Testis (tissue), 2 donors: ENCODE measurements at regions not wholly inside any gene's neighbourhood (a gene's known extent, or its start where the extent isn't known, plus 50 kb on each side); places are given as distances from the start of the nearest gene placed in this dataset.

Experiments
- POLR2A ChIP-seq: fragments of 450-650 bp; IDR thresholded peaks from one replicate; pipeline ENCODE4 v1.6.1; 2017; ENCODE audit warnings: antibody characterized with exemption, mild to moderate bottlenecking, moderate library complexity
- TF ChIP-seq, protein P1 (sequence below), 3 experiments: fragments of 450-650 bp in 2 of 3; fragments of 200-600 bp in 1 of 3; sonication (generic) in 1 of 3; IDR thresholded peaks; one replicate each; pipeline ENCODE4 v1.5.1; 2016 to 2019; ENCODE audit warnings: antibody characterized with exemption in 3 of 3, mild to moderate bottlenecking in 2 of 3, moderate library complexity in 1 of 3

DNA sequence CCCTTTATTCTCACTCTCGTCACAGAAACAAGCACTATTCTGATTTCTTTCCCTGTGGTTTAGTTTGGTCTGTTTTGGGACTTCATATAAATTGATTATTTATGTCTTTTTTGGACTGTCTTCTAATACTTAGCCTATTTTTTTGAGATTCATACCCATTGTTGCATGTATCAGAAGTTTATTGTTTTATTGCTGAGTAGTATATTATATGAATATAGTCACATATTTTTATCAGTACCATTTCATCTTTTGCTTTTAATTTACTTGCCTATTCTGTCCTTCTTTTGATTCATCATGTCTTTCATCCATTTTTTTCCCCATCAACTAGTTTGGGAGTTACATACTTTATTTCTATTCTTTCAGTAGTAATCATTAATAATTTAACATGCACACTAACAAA, 112.0 kb downstream of the ID4 start:
- TF ChIP-seq, protein P1, sequence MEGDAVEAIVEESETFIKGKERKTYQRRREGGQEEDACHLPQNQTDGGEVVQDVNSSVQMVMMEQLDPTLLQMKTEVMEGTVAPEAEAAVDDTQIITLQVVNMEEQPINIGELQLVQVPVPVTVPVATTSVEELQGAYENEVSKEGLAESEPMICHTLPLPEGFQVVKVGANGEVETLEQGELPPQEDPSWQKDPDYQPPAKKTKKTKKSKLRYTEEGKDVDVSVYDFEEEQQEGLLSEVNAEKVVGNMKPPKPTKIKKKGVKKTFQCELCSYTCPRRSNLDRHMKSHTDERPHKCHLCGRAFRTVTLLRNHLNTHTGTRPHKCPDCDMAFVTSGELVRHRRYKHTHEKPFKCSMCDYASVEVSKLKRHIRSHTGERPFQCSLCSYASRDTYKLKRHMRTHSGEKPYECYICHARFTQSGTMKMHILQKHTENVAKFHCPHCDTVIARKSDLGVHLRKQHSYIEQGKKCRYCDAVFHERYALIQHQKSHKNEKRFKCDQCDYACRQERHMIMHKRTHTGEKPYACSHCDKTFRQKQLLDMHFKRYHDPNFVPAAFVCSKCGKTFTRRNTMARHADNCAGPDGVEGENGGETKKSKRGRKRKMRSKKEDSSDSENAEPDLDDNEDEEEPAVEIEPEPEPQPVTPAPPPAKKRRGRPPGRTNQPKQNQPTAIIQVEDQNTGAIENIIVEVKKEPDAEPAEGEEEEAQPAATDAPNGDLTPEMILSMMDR (IDR thresholded peaks at IDR 0.05) = no peak
- no peak for TF ChIP-seq POLR2A
